HT-29 (cell line): ENCODE measurements at regions not wholly inside any gene's neighbourhood (a gene's known extent, or its start where the extent isn't known, plus 50 kb on each side); places are given as distances from the start of the nearest gene placed in this dataset.

Experiments used
- DNase-seq: peaks from one replicate; pipeline ENCODE4 v3.0.0-alpha.2; 2015; ENCODE audit warnings: low spot score

- no peak for DNase-seq
Measured at GRCh38 chr2:175463589-175464310, 282.2 kb upstream of the ATP5MC3 start.

- DNase-seq: no peak
Measured at GRCh38 chr2:175463169-175463568, 281.7 kb upstream of the ATP5MC3 start.

- DNase-seq: no peak
Measured at GRCh38 chr2:175462246-175462645, 280.7 kb upstream of the ATP5MC3 start.

GRCh38 chr2:175461839-175462238 is 280.3 kb upstream of the ATP5MC3 start:
- DNase-seq: no peak

- DNase-seq: no peak
Measured at GRCh38 chr2:175457895-175458448, 276.5 kb upstream of the ATP5MC3 start.

GRCh38 chr2:175454953-175455389 is 273.5 kb upstream of the ATP5MC3 start:
- DNase-seq: no peak

GRCh38 chr2:175450029-175450760 is 268.7 kb upstream of the ATP5MC3 start:
- DNase-seq: no peak

GRCh38 chr2:175449616-175450015 is 268.1 kb upstream of the ATP5MC3 start:
- DNase-seq: no peak

- DNase-seq: no peak
Measured at GRCh38 chr2:175446201-175446600, 264.7 kb upstream of the ATP5MC3 start.

GRCh38 chr2:175445281-175445680 is 263.8 kb upstream of the ATP5MC3 start:
- DNase-seq: no peak

GRCh38 chr2:175442441-175442840 is 260.9 kb upstream of the ATP5MC3 start:
- no peak for DNase-seq

- DNase-seq: no peak
Measured at GRCh38 chr2:175441181-175441761, 259.8 kb upstream of the ATP5MC3 start.

GRCh38 chr2:175439416-175439815 is 257.9 kb upstream of the ATP5MC3 start:
- DNase-seq: no peak

- no peak for DNase-seq
Measured at GRCh38 chr2:175437167-175437566, 255.7 kb upstream of the ATP5MC3 start.

- no peak for DNase-seq
Measured at GRCh38 chr2:175436076-175436475, 254.6 kb upstream of the ATP5MC3 start.

GRCh38 chr2:175435012-175435411 is 253.5 kb upstream of the ATP5MC3 start:
- no peak for DNase-seq

GRCh38 chr2:175432793-175433192 is 251.3 kb upstream of the ATP5MC3 start:
- no peak for DNase-seq

- no peak for DNase-seq
Measured at GRCh38 chr2:175432021-175432420, 250.5 kb upstream of the ATP5MC3 start.

- no peak for DNase-seq
Measured at GRCh38 chr2:175431101-175431946, 249.8 kb upstream of the ATP5MC3 start.

- no peak for DNase-seq
Measured at GRCh38 chr2:175430236-175430635, 248.7 kb upstream of the ATP5MC3 start.

GRCh38 chr2:175418224-175418835 is 236.8 kb upstream of the ATP5MC3 start:
- DNase-seq: no peak
